ENCODE measurements at regions not wholly inside any gene's neighbourhood (a gene's known extent, or its start where the extent isn't known, plus 50 kb on each side); places are given as distances from the start of the nearest gene placed in this dataset.
"Not testable (repeated sequence)": the region's sequence is repeated elsewhere in the genome, so short reads cannot be mapped to it uniquely, and the experiment has no call there.

GRCh38 chr6:144510859-144511258, 225.7 kb downstream of the UTRN start:
- Histone ChIP-seq H3K27ac (no peak overlapping the region), H3K9me3 (no peaks in the 10 kb centered on the region), H3K27me3 (no peaks in the 10 kb centered on the region), H3K4me1 (no peaks in the 10 kb centered on the region), H3K36me3 (peaks cover 0 to 36% (median 0%) of the 10 kb centered on the region in 3 donors), H3K4me3 (no peak overlapping the region)
- DNase-seq: no peak
- TF ChIP-seq CTCF (IDR thresholded peaks at IDR 0.05): no peak
- no peak for TF ChIP-seq POLR2A (IDR thresholded peaks at IDR 0.05)

GRCh38 chr6:144515761-144516160, 230.6 kb downstream of the UTRN start:
- Histone ChIP-seq H3K4me3 (no peak overlapping the region), H3K36me3 (peaks cover 0 to 44% (median 0%) of the 10 kb centered on the region in 3 donors), H3K27ac (no peak overlapping the region), H3K27me3 (no peaks in the 10 kb centered on the region), H3K9me3 (no peaks in the 10 kb centered on the region), H3K4me1 (no peaks in the 10 kb centered on the region)
- no peak for TF ChIP-seq CTCF (IDR thresholded peaks at IDR 0.05)
- no peak for TF ChIP-seq POLR2A (IDR thresholded peaks at IDR 0.05)
- DNase-seq: no peak

GRCh38 chr6:144519426-144519825, 234.3 kb downstream of the UTRN start:
- Histone ChIP-seq H3K4me1 (no peaks in the 10 kb centered on the region), H3K36me3 (peaks cover 0 to 51% (median 0%) of the 10 kb centered on the region in 3 donors), H3K27ac (no peak overlapping the region), H3K27me3 (no peaks in the 10 kb centered on the region), H3K4me3 (no peak overlapping the region), H3K9me3 (no peaks in the 10 kb centered on the region)
- TF ChIP-seq POLR2A (IDR thresholded peaks at IDR 0.05) (no peak), CTCF (IDR thresholded peaks at IDR 0.05) (no peak)
- no peak for DNase-seq

- no peaks in the 10 kb centered on the region for H3K27me3 ChIP-seq
- TF ChIP-seq CTCF (IDR thresholded peaks at IDR 0.05) (no peak), POLR2A (IDR thresholded peaks at IDR 0.05) (no peak)
- H3K9me3 ChIP-seq: no peaks in the 10 kb centered on the region
- no peak overlapping the region for H3K27ac ChIP-seq
- no peaks in the 10 kb centered on the region for H3K4me1 ChIP-seq
- H3K36me3 ChIP-seq: peaks cover 0 to 34% (median 0%) of the 10 kb centered on the region in 3 donors
- no peak for DNase-seq
- no peak overlapping the region for H3K4me3 ChIP-seq
These were observed 243.7 kb downstream of the UTRN start for GRCh38 chr6:144528743-144529425.

GRCh38 chr6:144530118-144530517, 245.0 kb downstream of the UTRN start:
- Histone ChIP-seq H3K27me3 (no peaks in the 10 kb centered on the region), H3K36me3 (peaks cover 0 to 30% (median 0%) of the 10 kb centered on the region in 3 donors)
- DNase-seq: no peak

GRCh38 chr6:144532238-144532637, 247.1 kb downstream of the UTRN start:
- not testable (repeated sequence) for H3K4me1 ChIP-seq, H3K4me3 ChIP-seq, DNase-seq, H3K27me3 ChIP-seq, H3K9me3 ChIP-seq, H3K27ac ChIP-seq
- peaks cover 0 to 24% (median 0%) of the 10 kb centered on the region in 3 donors for H3K36me3 ChIP-seq

More at GRCh38 chr6:144530118-144530517, 245.0 kb downstream of the UTRN start:
- Histone ChIP-seq H3K4me1 (no peaks in the 10 kb centered on the region), H3K4me3 (no peak overlapping the region), H3K27ac (no peak overlapping the region), H3K9me3 (no peaks in the 10 kb centered on the region)
- no peak for TF ChIP-seq CTCF (IDR thresholded peaks at IDR 0.05)
- no peak for TF ChIP-seq POLR2A (IDR thresholded peaks at IDR 0.05)

Data from Peyer's patch (tissue), 4 donors.